ENCODE measurements at regions not wholly inside any gene's neighbourhood (a gene's known extent, or its start where the extent isn't known, plus 50 kb on each side); places are given as distances from the start of the nearest gene placed in this dataset.

- Mint-ChIP-seq H3K4me1 (ENCODE audit: low read depth) (peaks cover 13% of the 10 kb centered on the region), H3K36me3 (ENCODE audit: insufficient read depth) (peaks cover 8% of the 10 kb centered on the region), H3K9me3 (ENCODE audit: low read depth) (peaks cover 14% of the 10 kb centered on the region), H3K27ac (no peak overlapping the region), H3K4me3 (ENCODE audit: low read depth) (no peak overlapping the region), H3K27me3 (peaks cover 11% of the 10 kb centered on the region)
- no peak for TF ChIP-seq CTCF (IDR thresholded peaks at IDR 0.05; ENCODE audit: unreplicated experiment)
- no peak for DNase-seq (ENCODE audit: low spot score, unreplicated experiment)
Measured at GRCh38 chr14:34137001-34137745, 186.3 kb upstream of the EGLN3 start.

GRCh38 chr14:34135492-34135891 lies 184.6 kb upstream of the EGLN3 start:
- no peak overlapping the region for H3K4me3 Mint-ChIP-seq (ENCODE audit: low read depth)
- H3K4me1 Mint-ChIP-seq (ENCODE audit: low read depth) = peaks cover 18% of the 10 kb centered on the region
- H3K27ac Mint-ChIP-seq = no peak overlapping the region
- H3K9me3 Mint-ChIP-seq (ENCODE audit: low read depth) = no peaks in the 10 kb centered on the region
- no peak for TF ChIP-seq CTCF (IDR thresholded peaks at IDR 0.05; ENCODE audit: unreplicated experiment)
- no peak for DNase-seq (ENCODE audit: low spot score, unreplicated experiment)
- peaks cover 17% of the 10 kb centered on the region for H3K27me3 Mint-ChIP-seq
- H3K36me3 Mint-ChIP-seq (ENCODE audit: insufficient read depth) = no peaks in the 10 kb centered on the region

GRCh38 chr14:34134484-34134883 lies 183.6 kb upstream of the EGLN3 start:
- H3K4me3 Mint-ChIP-seq (ENCODE audit: low read depth) = no peak overlapping the region
- no peaks in the 10 kb centered on the region for H3K36me3 Mint-ChIP-seq (ENCODE audit: insufficient read depth)
- H3K27ac Mint-ChIP-seq = no peak overlapping the region

GRCh38 chr14:34129927-34130552 lies 179.2 kb upstream of the EGLN3 start:
- Mint-ChIP-seq H3K4me1 (ENCODE audit: low read depth) (peaks cover 11% of the 10 kb centered on the region), H3K4me3 (ENCODE audit: low read depth) (no peak overlapping the region), H3K27me3 (peaks cover 24% of the 10 kb centered on the region)

More at GRCh38 chr14:34134484-34134883, 183.6 kb upstream of the EGLN3 start:
- no peak for DNase-seq (ENCODE audit: low spot score, unreplicated experiment)
- TF ChIP-seq CTCF (IDR thresholded peaks at IDR 0.05; ENCODE audit: unreplicated experiment) = no peak
- H3K4me1 Mint-ChIP-seq (ENCODE audit: low read depth) = peaks cover 10% of the 10 kb centered on the region
- no peaks in the 10 kb centered on the region for H3K9me3 Mint-ChIP-seq (ENCODE audit: low read depth)
- peaks cover 17% of the 10 kb centered on the region for H3K27me3 Mint-ChIP-seq

GRCh38 chr14:34128665-34129064 lies 177.8 kb upstream of the EGLN3 start:
- Mint-ChIP-seq H3K4me1 (ENCODE audit: low read depth) (peaks cover 11% of the 10 kb centered on the region), H3K27ac (no peak overlapping the region), H3K27me3 (peaks cover 25% of the 10 kb centered on the region), H3K4me3 (ENCODE audit: low read depth) (no peak overlapping the region), H3K36me3 (ENCODE audit: insufficient read depth) (no peaks in the 10 kb centered on the region), H3K9me3 (ENCODE audit: low read depth) (no peaks in the 10 kb centered on the region)
- DNase-seq (ENCODE audit: low spot score, unreplicated experiment) = no peak
- TF ChIP-seq CTCF (IDR thresholded peaks at IDR 0.05; ENCODE audit: unreplicated experiment) = no peak

More at GRCh38 chr14:34129927-34130552, 179.2 kb upstream of the EGLN3 start:
- H3K9me3 Mint-ChIP-seq (ENCODE audit: low read depth) = no peaks in the 10 kb centered on the region
- no peak for DNase-seq (ENCODE audit: low spot score, unreplicated experiment)
- TF ChIP-seq CTCF (IDR thresholded peaks at IDR 0.05; ENCODE audit: unreplicated experiment) = no peak
- H3K27ac Mint-ChIP-seq = no peak overlapping the region
- no peaks in the 10 kb centered on the region for H3K36me3 Mint-ChIP-seq (ENCODE audit: insufficient read depth)
